HCT116 (cell line): ENCODE measurements at regions not wholly inside any gene's neighbourhood (a gene's known extent, or its start where the extent isn't known, plus 50 kb on each side); places are given as distances from the start of the nearest gene placed in this dataset.

ENCODE experiments used
- ATAC-seq: fragments of 200-7000 bp; cut with Tn5 transposase; 2 replicates; pipeline ENCODE4 v1.9.1; 2020; ENCODE audit warnings: mild to moderate bottlenecking, moderate library complexity
- BruUV-seq: library from RNA; stranded (reverse); fragments of 400-500 nt; replicated peaks from 2 replicates; lab custom pipeline; 2021; lab: Mats Ljungman, UMichigan
- CTCF ChIA-PET: fragments of 300-600 bp; sonication (Branson Sonifier 250); formaldehyde crosslinking; loops from one replicate; lab custom pipeline; 2021; ENCODE audit warnings: antibody characterized with exemption; lab: Charles Lee
- POLR2A ChIA-PET: fragments of 300-600, 350-600 bp; sonication (Branson Sonifier 250); formaldehyde crosslinking; loops from one replicate; lab custom pipeline; 2021; ENCODE audit warnings: antibody characterized with exemption; lab: Charles Lee
- RAD21 ChIA-PET, 2 experiments: fragments of 300-600 bp; sonication (Branson Sonifier 250); formaldehyde crosslinking; loops; one replicate each; lab custom pipeline; 2023; ENCODE audit warnings: low total read pairs in 2 of 2; ENCODE audit not compliant: uncharacterized antibody in 2 of 2, unreplicated experiment in 2 of 2, low non-redundant PET in 1 of 2; lab: Charles Lee
- DNase-seq: peaks from one replicate; pipeline ENCODE4 v3.0.0-alpha.2; 2010; ENCODE audit warnings: low read depth, low spot score
- H2AFZ ChIP-seq: fragments of 200-600 bp; shearing (Covaris generic), sonication (generic); 2 replicates; pipeline ENCODE4 v1.6.1; 2017; ENCODE audit warnings: low read depth, mixed run types, mixed read lengths, antibody characterized with exemption, low read length; ENCODE audit not compliant: poor library complexity, severe bottlenecking
- H3K27ac ChIP-seq: 2 replicates; pipeline ENCODE4 v1.5.1; 2012; ENCODE audit warnings: low read depth, low read length
- H3K27me3 ChIP-seq: fragments of 200-600 bp; sonication (generic); 2 replicates; pipeline ENCODE4 v1.6.1; 2016; ENCODE audit warnings: mixed run types, low read length, mixed read lengths; ENCODE audit not compliant: insufficient read depth
- H3K36me3 ChIP-seq, 2 experiments: fragments of 200-500 bp in 1 of 2; fragments of 200-600 bp in 1 of 2; sonication (Bioruptor generic) in 1 of 2; sonication (generic) in 1 of 2; 2 replicates each; pipeline versions ENCODE4 v1.5.1 to v1.6.1; 2014 to 2016; ENCODE audit warnings: low read length in 2 of 2, inconsistent platforms in 1 of 2, mixed read lengths in 1 of 2, mixed run types in 1 of 2; ENCODE audit not compliant: insufficient read depth in 2 of 2, control insufficient read depth in 1 of 2
- H3K4me1 ChIP-seq, 2 experiments: fragments of 200-600 bp in 1 of 2; sonication (generic) in 1 of 2; 2 replicates each; pipeline versions ENCODE4 v1.5.1 to v1.6.1; 2012 to 2017; ENCODE audit warnings: low read length in 2 of 2, inconsistent platforms in 1 of 2, mild to moderate bottlenecking in 1 of 2, mixed read lengths in 1 of 2, mixed run types in 1 of 2, moderate library complexity in 1 of 2; ENCODE audit not compliant: insufficient read depth in 2 of 2, control insufficient read depth in 1 of 2
- H3K4me2 ChIP-seq: fragments of 200-600 bp; sonication (generic); 2 replicates; pipeline ENCODE4 v1.6.1; 2017; ENCODE audit warnings: mixed run types, low read length, mixed read lengths
- H3K4me3 ChIP-seq, 2 experiments: fragments of 200-600 bp in 1 of 2; sonication (generic) in 1 of 2; replicated peaks in 1 of 2; 2 replicates each; pipeline ENCODE4 v1.5.1; 2011 to 2016; ENCODE audit warnings: low read length in 2 of 2, control low read depth in 1 of 2, low read depth in 1 of 2, mild to moderate bottlenecking in 1 of 2, mixed read lengths in 1 of 2, mixed run types in 1 of 2
- H3K79me2 ChIP-seq: fragments of 200-600 bp; sonication (generic); 2 replicates; pipeline ENCODE4 v1.6.1; 2017; ENCODE audit warnings: mild to moderate bottlenecking, mixed run types, low read length, moderate library complexity, mixed read lengths; ENCODE audit not compliant: insufficient read depth
- H3K9ac ChIP-seq: fragments of 200-600 bp; sonication (generic); 2 replicates; pipeline ENCODE4 v1.6.1; 2016; ENCODE audit warnings: low read length, mixed read lengths
- H3K9me2 ChIP-seq: fragments of 200-600 bp; sonication (generic), shearing (Covaris generic); 2 replicates; pipeline ENCODE4 v1.6.1; 2017; ENCODE audit warnings: mixed run types, mild to moderate bottlenecking, moderate library complexity; ENCODE audit not compliant: insufficient read depth
- H3K9me3 ChIP-seq, 2 experiments: fragments of 200-500 bp in 1 of 2; fragments of 200-600 bp in 1 of 2; sonication (Bioruptor generic) in 1 of 2; sonication (generic) in 1 of 2; 2 replicates each; pipeline ENCODE4 v1.6.1; 2014 to 2017; ENCODE audit warnings: low read length in 2 of 2, mixed read lengths in 2 of 2, inconsistent platforms in 1 of 2, low read depth in 1 of 2, mild to moderate bottlenecking in 1 of 2, mixed run types in 1 of 2, moderate library complexity in 1 of 2; ENCODE audit not compliant: control insufficient read depth in 1 of 2, insufficient read depth in 1 of 2
- H4K20me1 ChIP-seq: fragments of 200-600 bp; sonication (generic), shearing (Covaris generic); 2 replicates; pipeline ENCODE4 v1.6.1; 2017; ENCODE audit warnings: mixed run types, mild to moderate bottlenecking, moderate library complexity; ENCODE audit not compliant: insufficient read depth
- ATF3 ChIP-seq: IDR thresholded peaks from 2 replicates; pipeline ENCODE4 v1.6.1; 2012
- CEBPB ChIP-seq: IDR thresholded peaks from 2 replicates; pipeline ENCODE4 v1.6.1; 2012; ENCODE audit warnings: low read depth
- CTCF ChIP-seq, 3 experiments: fragments of 200-600 bp in 1 of 3; sonication (generic) in 1 of 3; IDR thresholded peaks in 2 of 3; conservative IDR thresholded peaks in 1 of 3; 2 replicates each; pipeline ENCODE4 v1.5.1; 2012 to 2017; ENCODE audit warnings: low read depth in 2 of 3, low read length in 2 of 3, antibody characterized with exemption in 1 of 3, borderline replicate concordance in 1 of 3, control low read depth in 1 of 3, mild to moderate bottlenecking in 1 of 3, mixed read lengths in 1 of 3, mixed run types in 1 of 3, moderate library complexity in 1 of 3; ENCODE audit not compliant: insufficient read depth in 1 of 3
- EGR1 ChIP-seq: IDR thresholded peaks from 2 replicates; pipeline ENCODE4 v1.6.1; 2012; ENCODE audit warnings: low read depth
- EZH2phosphoT487 ChIP-seq: fragments of 200-600 bp; IDR thresholded peaks from 2 replicates; pipeline ENCODE4 v1.6.1; 2018; ENCODE audit warnings: antibody characterized with exemption, borderline replicate concordance
- FOSL1 ChIP-seq: IDR thresholded peaks from 2 replicates; pipeline ENCODE4 v1.6.1; 2012; ENCODE audit warnings: low read depth
- JUND ChIP-seq: IDR thresholded peaks from 2 replicates; pipeline ENCODE4 v1.6.1; 2012
- MAX ChIP-seq: IDR thresholded peaks from 2 replicates; pipeline ENCODE4 v1.6.1; 2012
- POLR2A ChIP-seq: IDR thresholded peaks from 2 replicates; pipeline ENCODE4 v1.7.0; 2011; ENCODE audit warnings: borderline replicate concordance; ENCODE audit not compliant: insufficient read depth, insufficient read length; ENCODE audit errors: extremely low read depth
- SP1 ChIP-seq: IDR thresholded peaks from 2 replicates; pipeline ENCODE4 v1.6.1; 2012; ENCODE audit warnings: low read depth
- YY1 ChIP-seq: IDR thresholded peaks from 2 replicates; pipeline ENCODE4 v1.6.1; 2011; ENCODE audit warnings: low read length, low read depth, moderate library complexity, mild to moderate bottlenecking; ENCODE audit not compliant: insufficient replicate concordance; ENCODE audit errors: extremely low read depth
- ZBTB33 ChIP-seq: IDR thresholded peaks from 2 replicates; pipeline ENCODE4 v1.6.1; 2011; ENCODE audit warnings: mild to moderate bottlenecking, low read length, moderate library complexity; ENCODE audit not compliant: insufficient replicate concordance; ENCODE audit errors: extremely low read depth
- ZFX ChIP-seq: fragments of 450-650 bp; IDR thresholded peaks from 2 replicates; pipeline ENCODE4 v1.6.1; 2017
- intact Hi-C: fragments of 100-400 bp; cut with micrococcal nuclease; formaldehyde crosslinking; loops from 2 replicates; pipeline ENCODE4 v1.10.0; 2022

- H3K4me3 ChIP-seq, result no peak overlapping the region
- H3K36me3 ChIP-seq, result no peaks in the 10 kb centered on the region
- no peaks in the 10 kb centered on the region for H4K20me1 ChIP-seq
- no peak for DNase-seq
- H3K9me3 ChIP-seq, result no peaks in the 10 kb centered on the region
- H3K9ac ChIP-seq, result no peak overlapping the region
- no peak for ATAC-seq
- RAD21 ChIA-PET, result no interaction called here
- no peaks in the 10 kb centered on the region for H3K9me2 ChIP-seq
- no peak overlapping the region for H2AFZ ChIP-seq
- H3K27ac ChIP-seq, result no peak overlapping the region
- no peaks in the 10 kb centered on the region for H3K27me3 ChIP-seq
- H3K4me1 ChIP-seq, result no peaks in the 10 kb centered on the region
- intact Hi-C loops, result no loop called here
- no TSS peak for BruUV-seq
- H3K79me2 ChIP-seq, result no peaks in the 10 kb centered on the region
- POLR2A ChIA-PET, result no interaction called here
- no peak overlapping the region for H3K4me2 ChIP-seq
- TF ChIP-seq CTCF (IDR thresholded peaks at IDR 0.05 in 2 of 3, conservative IDR thresholded peaks at IDR 0.05 in 1 of 3; ENCODE audit: borderline replicate concordance in 1 of 3, insufficient read depth in 1 of 3, low read depth in 2 of 3, low read length in 2 of 3) (no peak), ATF3 (no peak), POLR2A (no peak), FOSL1 (no peak), ZBTB33 (no peak), CEBPB (no peak), ZFX (no peak), SP1 (no peak), EZH2phosphoT487 (no peak), JUND (no peak), YY1 (no peak), MAX (no peak), EGR1 (no peak)
- TF ChIP-seq, all 23 proteins: peak for 0
- CTCF ChIA-PET, result no interaction called here
These were observed 199.9 kb downstream of the SHOX start for GRCh38 chrX:830532-830931.
